ENCODE measurements at regions not wholly inside any gene's neighbourhood (a gene's known extent, or its start where the extent isn't known, plus 50 kb on each side); places are given as distances from the start of the nearest gene placed in this dataset.
"Not testable (repeated sequence)": the region's sequence is repeated elsewhere in the genome, so short reads cannot be mapped to it uniquely, and the experiment has no call there.

DNA sequence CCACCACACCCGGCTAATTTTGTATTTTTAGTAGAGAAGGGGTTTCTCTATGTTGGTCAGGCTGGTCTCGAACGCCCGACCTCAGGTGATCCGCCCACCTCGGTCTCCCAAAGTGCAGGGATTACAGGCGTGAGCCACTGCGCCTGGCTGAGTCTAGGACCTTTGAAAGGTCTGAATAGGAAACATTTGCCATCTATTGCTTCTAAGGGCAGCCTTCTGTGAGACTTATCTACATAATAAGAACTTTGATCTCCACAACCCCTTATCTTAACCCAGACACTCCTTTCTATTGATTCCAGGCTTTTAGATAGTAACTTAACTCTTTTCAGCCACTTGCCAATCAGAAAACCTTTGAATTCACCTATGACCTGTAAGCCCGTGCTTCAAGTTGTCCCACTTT lies 112.0 kb upstream of the NPY start:
- not testable (repeated sequence) for H3K27ac ChIP-seq; DNase-seq (ENCODE audit: low read depth, low spot score)

DNA sequence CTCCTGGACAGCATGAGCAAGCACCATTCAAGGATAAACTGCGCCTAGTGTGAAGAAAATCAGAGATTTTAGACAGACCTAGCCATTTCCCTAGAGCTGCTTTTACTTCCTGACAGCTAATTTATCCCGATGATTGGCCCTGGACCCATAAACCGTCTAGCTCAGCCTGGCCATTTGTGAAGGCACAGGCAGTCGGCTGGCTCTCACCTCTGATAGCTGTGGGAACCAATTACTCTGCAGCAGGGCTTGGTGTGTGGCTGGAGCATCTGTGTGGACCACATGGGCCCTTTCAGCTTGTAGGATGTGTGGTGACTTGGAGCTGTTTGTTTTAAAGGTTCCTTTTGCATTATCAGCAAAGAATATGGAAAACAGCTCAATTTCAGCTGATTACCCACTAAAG lies 111.1 kb upstream of the NPY start:
- DNase-seq (ENCODE audit: low read depth, low spot score): no peak
- H3K27ac ChIP-seq: no peak overlapping the region

DNA sequence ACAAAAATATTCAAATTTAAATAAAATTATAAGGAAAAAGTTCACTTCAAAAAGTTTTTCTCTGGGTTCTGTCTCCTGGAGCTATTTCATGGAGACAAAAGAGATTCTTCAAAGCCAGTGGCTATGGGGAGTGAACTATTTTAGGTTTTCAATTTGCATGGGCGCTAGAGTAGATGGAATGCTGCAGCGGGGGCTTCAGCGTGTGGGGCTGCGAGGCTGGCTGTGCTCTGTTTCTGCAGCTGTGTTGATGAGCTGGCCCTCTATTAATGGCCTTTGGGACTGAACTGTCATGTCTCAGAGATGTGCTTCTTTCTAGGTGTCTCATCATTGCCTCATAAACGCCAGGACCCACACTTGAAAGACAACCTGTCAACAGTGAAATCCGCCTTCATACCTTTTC lies 108.4 kb upstream of the NPY start:
- no peak overlapping the region for H3K27ac ChIP-seq
- no peak for DNase-seq (ENCODE audit: low read depth, low spot score)

DNA sequence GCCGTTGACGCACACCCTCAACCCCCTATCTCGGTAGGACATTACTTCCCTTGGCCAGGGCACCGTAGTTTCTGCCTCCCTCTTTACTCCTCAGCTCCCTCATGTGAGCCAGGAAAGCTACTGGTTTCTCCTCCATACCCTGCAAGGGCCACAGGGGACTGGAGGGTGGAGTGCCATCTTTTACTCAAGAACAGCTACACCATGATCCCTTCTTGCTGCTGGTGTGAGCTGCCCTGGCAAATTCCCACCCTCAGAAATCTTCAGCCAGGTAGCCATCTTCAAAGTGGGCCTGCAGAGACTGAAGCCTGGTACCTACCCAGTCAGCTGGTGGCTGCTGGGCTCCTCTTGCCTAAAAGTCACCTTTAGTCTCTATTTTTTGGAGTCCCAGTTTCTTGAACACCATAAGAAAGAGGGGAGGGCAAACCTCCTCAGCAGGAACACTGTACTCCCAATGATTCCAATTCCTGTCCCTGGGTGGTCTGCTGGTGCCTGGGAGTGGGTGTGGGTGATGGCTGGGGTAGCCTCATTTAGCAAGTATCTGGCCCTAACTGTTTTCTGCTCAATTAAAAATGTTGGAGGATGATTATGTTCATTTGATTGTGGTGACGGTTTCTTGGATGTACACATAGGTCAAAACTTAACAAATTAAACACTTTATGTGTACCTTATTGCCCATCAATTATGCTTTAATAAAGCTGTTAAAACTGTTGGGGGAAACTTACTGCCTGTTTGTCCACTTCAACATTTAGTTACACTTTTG lies 105.0 kb upstream of the NPY start:
- no peak overlapping the region for H3K27ac ChIP-seq
- no peak for DNase-seq (ENCODE audit: low read depth, low spot score)

DNA sequence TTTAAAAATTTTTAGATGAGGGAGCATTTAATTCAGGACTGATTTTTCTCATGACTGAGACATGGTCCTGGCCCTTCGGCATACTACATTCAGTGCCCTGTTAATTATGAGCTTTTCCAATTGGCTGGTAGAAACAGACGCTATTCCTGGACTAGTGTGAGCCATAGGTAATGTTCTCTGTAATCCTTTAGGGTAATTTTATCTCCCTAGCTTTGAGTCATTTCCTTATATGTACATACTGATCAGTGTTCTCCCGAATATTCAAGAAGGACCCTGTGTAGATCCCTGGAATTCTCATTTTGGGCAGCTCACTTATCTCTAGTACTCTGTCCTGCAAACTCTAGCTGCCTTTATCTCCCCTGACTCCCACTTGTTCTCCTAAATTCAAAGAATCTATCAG lies 92.6 kb upstream of the NPY start:
- DNase-seq (ENCODE audit: low read depth, low spot score): no peak
- no peak overlapping the region for H3K27ac ChIP-seq

DNA sequence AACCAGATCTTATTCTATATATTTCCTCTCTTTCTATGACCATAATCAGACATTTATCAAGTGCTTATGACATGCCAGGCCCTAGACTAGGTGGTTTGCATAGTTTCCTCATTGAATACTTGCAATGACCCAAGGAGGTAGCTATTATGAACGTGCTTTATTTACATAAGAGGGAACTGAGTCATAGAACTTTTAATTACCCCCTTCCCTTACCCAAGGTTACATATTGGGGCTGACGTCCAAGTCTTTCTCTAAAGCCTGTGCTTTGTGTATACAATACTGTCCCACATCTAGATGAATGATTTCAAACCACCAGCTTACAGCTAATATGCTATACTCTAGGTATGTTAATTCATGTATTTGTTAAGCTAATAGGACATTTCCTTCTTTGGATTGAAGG lies 91.9 kb upstream of the NPY start:
- peak; percentile 20 for DNase-seq (ENCODE audit: low read depth, low spot score)
- H3K27ac ChIP-seq: no peak overlapping the region

DNA sequence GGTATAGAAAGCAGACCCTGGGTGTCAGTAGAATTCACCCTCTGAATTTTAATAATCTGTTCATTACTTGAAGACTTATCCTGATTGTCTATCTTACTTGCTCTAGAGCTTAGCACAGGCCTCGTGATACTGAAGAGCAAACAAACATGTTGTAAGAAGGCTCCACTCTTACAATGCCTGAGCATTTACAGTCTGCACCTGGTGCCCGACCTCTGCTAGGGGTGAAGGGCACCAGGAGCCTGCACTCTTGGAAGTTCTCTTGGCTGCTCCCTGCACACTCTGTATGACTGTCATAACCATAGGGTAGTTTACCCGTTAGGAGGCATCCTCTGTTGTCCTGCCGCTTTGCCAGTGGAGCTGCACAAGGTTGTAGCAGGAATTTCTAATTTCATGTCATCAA lies 91.3 kb upstream of the NPY start:
- DNase-seq (ENCODE audit: low read depth, low spot score): no peak
- no peak overlapping the region for H3K27ac ChIP-seq

DNA sequence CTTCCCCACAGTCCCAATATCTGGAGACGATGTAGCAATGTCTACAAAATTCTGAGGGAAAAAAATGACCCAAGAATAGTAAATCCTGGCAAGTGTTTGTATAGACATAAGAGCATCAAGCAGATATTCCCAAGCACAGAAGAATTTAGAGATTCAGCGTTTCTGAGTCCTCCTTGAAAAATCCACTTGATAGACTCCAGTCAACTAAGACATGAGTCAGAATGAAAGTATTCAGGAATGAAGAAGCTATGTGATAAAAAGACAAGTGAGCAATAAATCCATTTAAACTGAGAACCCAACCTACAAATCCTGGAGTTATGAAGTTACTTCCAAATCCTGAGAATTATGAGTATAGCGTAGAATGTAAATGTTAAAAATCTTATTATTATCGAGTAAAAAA lies 86.1 kb upstream of the NPY start:
- no peak for DNase-seq (ENCODE audit: low read depth, low spot score)
- no peak overlapping the region for H3K27ac ChIP-seq

DNA sequence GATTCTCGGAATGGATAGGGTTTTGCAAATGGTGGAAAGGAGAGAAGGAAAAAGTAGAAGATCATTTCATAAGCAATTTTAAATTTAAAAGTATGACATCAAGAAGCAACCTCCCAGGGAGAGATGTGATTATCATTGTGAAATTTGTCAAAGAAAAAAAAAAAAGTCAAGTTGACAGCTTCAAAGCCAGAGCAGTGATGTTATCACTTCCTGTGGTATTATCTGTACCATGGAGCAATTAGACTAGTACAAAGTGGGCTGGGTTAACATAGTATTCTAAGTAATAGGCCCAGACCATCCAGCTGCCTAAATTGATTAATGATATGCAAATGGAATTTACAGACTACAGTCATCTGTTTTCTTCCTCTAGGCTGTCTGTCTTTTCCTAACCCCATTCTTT lies 84.0 kb upstream of the NPY start:
- H3K27ac ChIP-seq: no peak overlapping the region
- DNase-seq (ENCODE audit: low read depth, low spot score): no peak

DNA sequence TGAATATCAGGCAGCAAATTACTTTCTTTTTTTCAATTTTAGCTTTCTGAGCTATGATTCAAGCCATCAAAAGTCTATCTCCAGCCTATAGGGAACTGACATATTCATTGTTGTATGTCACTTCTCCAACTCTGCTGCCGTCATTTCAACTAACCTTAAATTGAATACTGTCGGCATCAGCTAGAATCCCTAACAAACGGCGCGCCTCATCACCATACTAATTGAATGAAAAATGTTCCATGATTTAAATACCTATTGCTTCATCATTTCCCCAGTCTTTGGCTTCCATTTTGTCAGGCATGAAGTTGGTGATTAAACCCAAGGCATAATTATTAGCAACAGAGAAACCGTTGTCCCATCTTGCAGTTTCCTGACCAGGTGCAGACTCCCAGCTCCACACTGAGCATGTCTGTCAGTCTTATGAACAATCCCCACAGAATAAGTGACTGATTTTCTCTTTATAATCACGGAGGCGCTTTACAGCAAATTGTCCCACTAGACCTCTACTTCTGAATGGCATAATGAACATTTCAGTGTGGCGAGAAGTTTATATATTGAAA lies 83.5 kb upstream of the NPY start:
- H3K27ac ChIP-seq: no peak overlapping the region
- no peak for DNase-seq (ENCODE audit: low read depth, low spot score)

DNA sequence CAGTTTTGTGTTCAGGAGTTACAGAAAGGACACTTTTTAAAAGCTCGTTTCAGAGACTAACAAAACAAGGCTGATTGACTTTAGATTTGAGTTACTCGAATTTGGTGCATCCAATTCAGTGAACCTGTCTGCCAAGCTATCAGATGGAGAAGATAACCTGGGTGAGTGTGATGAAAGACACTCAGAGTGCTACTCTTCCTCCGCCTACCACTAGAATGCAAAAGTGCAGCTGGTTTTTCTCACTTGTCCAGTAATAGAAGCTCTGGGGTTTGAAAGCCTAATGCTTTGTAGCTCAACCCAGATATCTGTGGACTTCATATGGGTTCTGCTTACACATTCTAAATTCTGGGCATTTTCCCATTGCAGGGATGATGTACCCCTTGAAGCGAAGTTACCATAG lies 82.8 kb upstream of the NPY start:
- DNase-seq (ENCODE audit: low read depth, low spot score): no peak
- H3K27ac ChIP-seq: no peak overlapping the region

DNA sequence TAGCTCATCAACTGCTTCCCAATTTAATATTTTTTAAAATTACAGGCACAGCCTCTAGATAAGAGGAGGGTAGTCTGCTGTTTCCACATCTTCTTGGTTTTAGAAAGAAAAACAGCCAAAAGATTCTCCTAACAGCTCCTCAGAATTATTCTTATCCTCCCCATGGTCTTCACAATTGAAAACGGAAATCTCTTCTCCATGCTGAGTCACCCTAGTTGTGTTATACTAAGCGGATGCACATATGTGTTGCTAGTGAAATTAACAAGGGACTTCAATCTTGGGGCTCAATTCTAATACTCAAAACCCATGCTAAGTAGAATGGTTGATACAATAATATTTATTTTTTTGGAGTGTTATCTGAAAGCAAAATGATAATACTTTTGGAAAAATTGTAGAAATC lies 71.9 kb upstream of the NPY start:
- no peak overlapping the region for H3K27ac ChIP-seq
- DNase-seq (ENCODE audit: low read depth, low spot score): no peak

DNA sequence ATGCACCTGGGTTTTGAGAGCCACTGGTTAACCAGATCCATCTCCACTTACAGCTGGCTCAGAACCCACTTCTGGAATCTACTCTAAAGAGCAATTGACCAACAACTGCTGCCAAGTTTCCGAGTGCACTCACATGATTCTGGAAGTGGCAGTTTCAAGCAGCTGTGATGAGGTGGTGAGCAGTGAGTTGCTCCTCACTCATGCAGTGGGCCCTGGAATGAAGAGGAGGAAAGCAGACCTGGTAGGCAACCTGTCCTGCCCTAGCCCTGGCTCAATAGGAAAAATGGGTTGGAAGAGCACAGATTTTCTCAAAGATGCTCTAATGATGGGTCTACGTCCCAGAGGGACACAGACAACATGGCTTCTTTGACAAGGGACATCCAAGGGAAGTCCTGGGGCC lies 70.7 kb upstream of the NPY start:
- H3K27ac ChIP-seq: no peak overlapping the region
- no peak for DNase-seq (ENCODE audit: low read depth, low spot score)

DNA sequence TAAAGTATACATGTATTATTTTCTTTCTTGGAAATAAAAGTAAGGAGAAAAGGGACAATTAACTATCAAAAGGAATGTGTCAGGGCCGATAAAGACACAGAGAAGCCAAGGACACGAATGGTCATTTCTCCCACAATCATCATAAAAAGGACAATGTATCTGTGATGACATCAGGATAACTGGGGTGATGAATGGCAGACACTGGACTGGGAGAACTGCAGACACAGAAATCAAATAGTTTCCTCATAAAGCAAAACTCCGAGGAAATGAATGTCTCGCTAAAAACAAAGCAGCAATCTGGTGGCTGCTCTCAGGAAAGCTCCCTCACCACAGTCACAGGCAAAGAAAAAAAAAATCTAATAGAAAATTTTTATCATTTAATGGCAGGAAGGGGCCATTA lies 69.3 kb upstream of the NPY start:
- H3K27ac ChIP-seq: no peak overlapping the region
- no peak for DNase-seq (ENCODE audit: low read depth, low spot score)

DNA sequence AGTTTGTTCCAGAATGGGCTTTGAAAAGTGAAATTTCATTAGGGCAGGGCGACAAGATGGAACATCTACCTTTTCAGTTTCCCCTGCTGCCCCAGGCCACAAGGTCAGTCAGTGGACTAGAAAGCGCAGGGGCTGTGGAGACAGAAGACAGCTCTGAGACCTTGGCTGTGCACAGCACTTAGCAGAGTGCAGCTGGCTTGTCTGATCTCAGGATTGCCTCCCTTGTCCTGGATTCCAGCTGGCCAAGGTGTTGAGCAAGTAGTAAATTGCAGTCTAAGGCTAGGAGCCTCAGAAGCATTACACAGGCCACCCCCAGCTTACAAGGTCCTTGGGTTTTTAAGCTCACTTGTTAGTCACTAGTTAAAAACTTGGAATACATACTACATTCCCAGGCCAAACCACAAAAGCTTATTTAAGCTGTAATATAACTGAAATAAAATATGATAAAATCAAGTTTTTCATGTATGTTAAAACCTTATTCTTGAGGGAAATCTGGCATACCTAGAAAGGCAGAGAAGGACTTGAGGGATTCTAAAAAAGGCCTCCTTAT lies 67.3 kb upstream of the NPY start:
- no peak for DNase-seq (ENCODE audit: low read depth, low spot score)
- H3K27ac ChIP-seq: no peak overlapping the region

DNA sequence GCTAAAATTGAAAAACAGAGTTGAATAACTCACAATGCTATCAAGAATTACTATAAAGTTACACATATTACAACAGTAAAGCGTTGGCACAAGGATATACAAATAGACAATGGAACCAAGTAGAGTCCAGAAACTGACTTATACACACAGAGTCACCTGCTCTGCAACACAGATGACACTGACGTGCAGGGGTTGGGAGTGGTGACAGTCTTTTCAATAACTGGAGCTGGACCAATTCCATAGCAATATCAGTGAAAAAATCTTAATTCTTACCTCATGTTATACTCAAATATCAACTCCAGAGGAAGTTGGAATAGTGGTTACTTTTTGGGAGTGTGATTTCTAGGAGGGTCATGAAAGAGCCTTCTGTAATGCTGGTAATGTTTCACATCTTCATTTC lies 62.5 kb upstream of the NPY start:
- no peak overlapping the region for H3K27ac ChIP-seq
- no peak for DNase-seq (ENCODE audit: low read depth, low spot score)

DNA sequence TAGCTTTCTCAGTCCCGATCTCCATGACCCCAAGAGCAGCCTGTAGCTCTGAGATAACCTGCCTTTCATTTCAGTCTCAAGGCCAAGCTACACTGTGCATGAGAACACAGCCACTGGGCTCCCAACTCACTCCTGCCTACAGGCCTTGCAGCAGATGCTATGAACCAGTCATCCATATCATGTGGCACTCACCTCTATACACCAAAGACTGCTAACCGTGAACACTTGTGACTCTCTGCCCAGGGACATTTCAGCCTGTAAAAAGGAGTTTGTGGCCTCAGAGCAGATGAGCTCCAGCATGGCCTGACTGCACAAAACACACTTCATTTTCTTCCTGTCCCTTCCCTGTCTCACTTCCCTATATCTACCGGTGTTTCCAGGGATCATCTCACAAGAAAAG lies 56.9 kb upstream of the NPY start:
- H3K27ac ChIP-seq: no peak overlapping the region

DNA sequence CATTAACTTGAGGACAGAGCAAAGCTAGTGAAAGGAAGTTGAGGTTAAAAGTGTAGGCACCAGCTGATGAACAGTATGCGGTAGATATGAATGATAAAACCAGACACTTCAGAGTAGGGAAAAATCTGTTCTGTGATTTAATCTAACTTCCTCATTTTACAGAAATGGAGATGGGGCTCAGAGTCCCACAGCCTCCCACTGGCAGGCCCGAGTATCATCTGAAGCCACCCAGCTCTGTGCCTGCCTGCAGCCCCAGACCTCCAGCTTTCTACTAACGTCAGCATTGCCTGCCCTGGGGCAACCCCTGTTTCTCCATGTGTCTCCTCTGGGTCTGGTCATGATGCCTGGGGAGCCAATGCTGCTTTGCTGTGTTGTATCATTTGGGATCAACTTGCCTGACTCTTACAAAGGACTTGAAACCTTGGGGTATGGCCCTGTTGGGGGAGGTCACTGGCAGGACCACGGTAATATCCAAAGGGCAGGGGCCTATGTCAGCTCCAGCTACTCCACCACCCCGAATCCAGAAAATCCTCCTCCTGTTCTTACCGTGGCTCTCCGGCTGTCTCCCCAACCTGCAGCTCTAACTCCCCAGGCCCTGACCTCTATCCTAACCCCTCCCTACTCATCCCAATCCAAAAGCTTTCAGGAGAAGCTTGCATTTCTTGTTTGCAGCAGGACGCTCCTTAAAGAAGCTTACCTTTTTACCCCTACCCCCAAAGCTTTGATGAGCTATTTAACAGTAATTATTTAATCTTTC lies 56.2 kb upstream of the NPY start:
- no peak for DNase-seq (ENCODE audit: low read depth, low spot score)
- H3K27ac ChIP-seq: no peak overlapping the region

More for the DNA sequence above, 56.9 kb upstream of the NPY start:
- DNase-seq (ENCODE audit: low read depth, low spot score): no peak

DNA sequence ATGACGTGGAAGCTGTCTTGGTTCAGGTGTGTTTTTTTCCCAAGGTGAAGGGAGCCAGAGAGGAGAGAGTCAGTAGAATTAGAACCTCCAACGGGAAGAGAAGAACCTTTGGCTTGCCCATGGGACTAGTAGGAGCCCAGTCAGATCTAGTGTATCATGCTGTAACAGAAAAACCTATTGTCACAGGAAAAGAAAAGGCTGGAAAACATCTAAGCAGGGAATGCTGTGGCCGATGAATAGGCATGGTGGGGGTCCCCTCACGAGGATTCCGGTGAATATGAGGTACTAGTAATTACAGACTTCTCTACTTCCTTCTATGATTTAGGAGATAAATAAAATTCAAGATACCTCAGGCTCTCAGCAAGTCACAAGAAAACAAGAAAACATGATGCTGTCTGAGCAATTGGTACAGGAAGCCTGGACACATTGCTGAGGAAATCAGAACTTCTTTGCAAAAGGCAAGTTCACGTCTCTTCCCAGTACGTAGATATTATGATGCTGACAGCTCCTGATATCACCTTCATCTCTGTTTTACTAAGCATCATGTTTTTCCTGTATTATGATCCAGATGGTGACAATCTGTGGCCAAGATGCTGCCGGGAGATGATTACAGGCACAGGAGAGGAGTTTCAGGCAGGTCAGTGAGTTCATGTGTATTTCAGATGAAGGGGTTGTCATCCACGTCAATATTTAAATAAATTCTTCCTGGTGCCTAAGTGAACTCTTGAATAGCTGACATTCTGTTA lies 54.3 kb upstream of the NPY start:
- no peak overlapping the region for H3K27ac ChIP-seq
- DNase-seq (ENCODE audit: low read depth, low spot score): no peak

DNA sequence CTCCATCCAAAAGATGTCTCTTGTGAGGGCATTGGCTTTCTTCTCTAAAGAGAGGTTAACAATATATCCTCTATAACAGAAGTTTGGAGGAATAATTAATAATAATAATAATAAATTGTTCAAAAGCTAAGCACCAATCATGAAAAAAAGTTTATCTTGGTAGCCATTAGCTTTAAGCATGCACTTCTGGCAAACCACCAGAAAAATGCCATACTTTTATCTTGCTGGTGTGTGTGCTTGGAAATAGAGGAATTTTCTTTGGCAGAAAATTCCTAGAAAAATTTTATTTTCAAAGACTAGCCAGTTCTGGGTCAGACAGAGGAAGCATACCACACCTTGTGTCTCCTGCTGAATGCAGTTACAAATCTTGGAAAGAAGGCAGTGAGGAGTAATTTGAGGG lies 52.5 kb upstream of the NPY start:
- no peak for DNase-seq (ENCODE audit: low read depth, low spot score)

DNA sequence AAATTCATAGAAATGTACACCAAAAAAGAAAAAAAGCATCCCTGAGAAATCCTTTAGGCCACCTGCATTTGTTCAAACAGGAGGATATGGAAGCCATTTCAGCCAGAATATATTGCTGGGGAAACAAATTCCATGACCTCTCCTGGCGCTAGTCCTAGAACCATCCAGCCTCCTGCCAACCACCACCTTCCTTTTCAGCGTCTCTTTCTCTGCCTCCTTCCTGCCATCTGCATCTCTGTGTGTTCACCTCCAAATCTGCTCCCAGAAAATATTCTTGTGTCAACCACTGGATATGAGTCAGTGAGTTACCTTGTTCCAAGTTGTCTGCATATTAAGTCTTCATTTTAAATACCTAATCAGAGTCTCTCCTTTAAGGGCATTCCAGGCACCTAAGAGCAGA lies 50.6 kb upstream of the NPY start:
- H3K27ac ChIP-seq: no peak overlapping the region

More for the DNA sequence above, 52.5 kb upstream of the NPY start:
- H3K27ac ChIP-seq: no peak overlapping the region

More for the DNA sequence above, 50.6 kb upstream of the NPY start:
- DNase-seq (ENCODE audit: low read depth, low spot score): no peak

All from epithelial cell of prostate (primary cell).